SJCRH30 (cell line): ENCODE measurements at regions not wholly inside any gene's neighbourhood (a gene's known extent, or its start where the extent isn't known, plus 50 kb on each side); places are given as distances from the start of the nearest gene placed in this dataset.

Experiments used
- DNase-seq, 2 experiments: peaks; one replicate each; pipeline ENCODE4 v3.0.0-alpha.2; 2015 to 2020
- H3K27ac ChIP-seq: fragments of 250-450 bp; sonication (Bioruptor Pico); 2 replicates; pipeline ENCODE4 v1.5.1; 2020; ENCODE audit warnings: mild to moderate bottlenecking, moderate library complexity
- H3K27me3 ChIP-seq: fragments of 250-450 bp; sonication (Bioruptor Pico); 2 replicates; pipeline ENCODE4 v1.5.1; 2020; ENCODE audit warnings: mild to moderate bottlenecking, moderate library complexity
- H3K36me3 ChIP-seq: fragments of 250-450 bp; sonication (Bioruptor Pico); 2 replicates; pipeline ENCODE4 v1.5.1; 2020; ENCODE audit warnings: mild to moderate bottlenecking, moderate library complexity
- H3K4me1 ChIP-seq: fragments of 250-450 bp; sonication (Bioruptor Pico); 2 replicates; pipeline ENCODE4 v1.5.1; 2020; ENCODE audit warnings: mild to moderate bottlenecking, moderate library complexity
- H3K4me3 ChIP-seq: fragments of 250-450 bp; sonication (Bioruptor Pico); 2 replicates; pipeline ENCODE4 v1.5.1; 2020; ENCODE audit warnings: mild to moderate bottlenecking, moderate library complexity
- H3K9me3 ChIP-seq: fragments of 250-450 bp; sonication (Bioruptor Pico); replicated peaks from 2 replicates; pipeline ENCODE4 v1.5.1; 2020; ENCODE audit warnings: mild to moderate bottlenecking, moderate library complexity

DNA sequence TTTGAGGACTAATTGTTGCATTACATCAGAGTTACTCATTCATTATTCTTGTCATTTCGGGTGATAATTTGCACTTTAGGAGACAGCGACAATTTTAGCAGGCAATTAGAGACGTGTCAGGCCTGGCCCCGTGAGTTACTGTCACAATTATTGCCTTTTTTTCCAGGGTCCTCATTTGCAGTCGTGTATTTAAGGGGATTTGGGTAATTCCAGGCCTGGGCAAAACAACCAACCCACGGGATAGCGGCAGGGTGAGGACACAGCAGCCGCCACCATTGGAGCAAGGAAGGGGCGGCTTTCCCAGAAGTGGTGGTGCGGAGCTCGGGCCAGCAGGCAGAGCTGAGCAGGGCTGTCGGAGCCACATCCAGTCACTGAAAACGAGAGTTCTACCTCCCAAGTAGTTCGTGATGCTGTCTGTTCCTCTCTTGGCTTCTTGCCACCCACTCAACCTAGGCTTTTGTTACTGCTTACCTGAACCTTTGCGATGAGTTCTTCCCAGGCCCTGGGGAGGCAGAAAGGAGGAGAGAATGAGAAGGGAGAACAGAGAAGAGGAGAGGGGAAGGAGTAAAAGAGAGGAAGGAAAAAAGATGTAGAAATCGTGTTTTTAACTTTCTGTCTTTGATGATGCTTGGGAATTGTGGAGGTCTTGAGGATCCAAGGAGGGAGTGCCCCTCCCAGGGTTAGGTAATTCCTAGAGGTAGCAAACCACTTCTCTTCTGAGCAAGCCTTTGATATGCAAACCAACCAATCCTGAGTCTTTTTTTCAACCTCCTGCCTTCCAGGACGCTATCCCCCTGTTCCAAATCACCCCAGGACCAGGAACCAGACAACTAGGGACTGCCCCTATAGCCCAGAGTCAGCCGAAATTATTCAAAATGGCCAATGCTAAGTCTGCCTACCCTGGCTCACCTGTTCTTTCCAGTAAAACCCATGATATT is 236.1 kb downstream of the MIAT start:
- H3K4me3 ChIP-seq, result peak overlapping the region; percentile 31
- H3K9me3 ChIP-seq, result no peaks in the 10 kb centered on the region
- peak overlapping the region; percentile 86 for H3K27ac ChIP-seq
- peak; percentile 58 to 68 for DNase-seq
- peaks cover 54% of the 10 kb centered on the region for H3K4me1 ChIP-seq
- H3K36me3 ChIP-seq, result no peaks in the 10 kb centered on the region
- H3K27me3 ChIP-seq, result no peaks in the 10 kb centered on the region

DNA sequence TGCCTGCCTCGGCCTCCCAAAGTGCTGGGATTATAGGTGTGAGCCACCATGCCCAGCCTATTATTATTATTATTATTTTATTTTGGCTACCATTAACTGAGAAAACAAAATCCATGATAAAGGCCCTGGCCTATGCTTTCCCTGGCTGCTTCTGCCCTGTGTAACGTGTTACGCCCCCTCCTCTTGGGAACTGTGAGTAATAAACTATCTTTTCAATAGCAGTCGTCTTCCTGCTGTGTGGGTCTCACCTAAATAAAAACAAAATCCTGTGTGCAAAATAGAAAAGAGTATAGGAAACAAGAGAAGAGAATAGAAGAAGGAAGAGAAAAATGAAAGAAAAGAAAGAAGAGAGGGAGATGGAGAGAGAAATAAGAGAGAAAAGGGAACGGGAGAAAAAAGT is 237.0 kb downstream of the MIAT start:
- Histone ChIP-seq H3K4me1 (peaks cover 49% of the 10 kb centered on the region), H3K36me3 (no peaks in the 10 kb centered on the region), H3K27ac (peak overlapping the region; percentile 86), H3K9me3 (no peaks in the 10 kb centered on the region), H3K27me3 (no peaks in the 10 kb centered on the region), H3K4me3 (no peak overlapping the region)
- DNase-seq, result no peak

DNA sequence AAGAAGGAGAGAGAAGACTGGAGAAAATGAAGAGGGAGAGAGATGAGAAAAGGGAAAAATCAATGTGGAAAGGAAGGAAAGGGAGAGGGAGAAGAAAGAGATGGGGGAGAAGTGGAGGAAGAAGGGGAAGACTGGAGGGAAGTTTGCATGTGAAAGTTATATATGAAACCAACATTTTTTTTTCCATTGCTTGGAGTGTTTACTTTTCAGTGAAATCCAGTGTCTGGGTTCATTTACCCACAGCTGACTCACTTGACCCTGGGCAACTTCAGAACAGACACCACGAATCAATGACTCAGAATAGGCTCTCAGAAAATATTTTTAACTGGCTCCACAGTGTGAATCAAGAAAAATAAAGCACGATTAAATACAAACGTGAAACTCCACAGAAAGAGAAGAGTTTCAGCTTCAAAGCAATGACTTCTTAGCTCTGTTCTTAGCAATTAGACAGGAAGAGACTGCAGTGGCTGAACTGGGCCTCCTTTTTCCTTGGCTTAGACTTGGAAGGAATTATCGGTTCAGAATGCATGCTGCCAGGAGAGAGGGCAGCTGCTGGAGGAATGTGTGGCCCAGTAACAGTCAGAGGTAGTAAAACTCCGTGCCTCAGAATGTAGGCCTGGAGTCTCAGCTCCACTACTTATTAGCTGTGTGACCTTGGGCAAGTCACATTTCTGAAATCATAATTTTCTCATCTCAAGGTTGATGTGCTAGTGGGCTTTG is 237.5 kb downstream of the MIAT start:
- Histone ChIP-seq H3K27ac (peak overlapping the region; percentile 86), H3K27me3 (no peaks in the 10 kb centered on the region), H3K36me3 (no peaks in the 10 kb centered on the region), H3K4me3 (no peak overlapping the region), H3K4me1 (peaks cover 49% of the 10 kb centered on the region), H3K9me3 (no peaks in the 10 kb centered on the region)
- DNase-seq, result peak; percentile 48 to 60

DNA sequence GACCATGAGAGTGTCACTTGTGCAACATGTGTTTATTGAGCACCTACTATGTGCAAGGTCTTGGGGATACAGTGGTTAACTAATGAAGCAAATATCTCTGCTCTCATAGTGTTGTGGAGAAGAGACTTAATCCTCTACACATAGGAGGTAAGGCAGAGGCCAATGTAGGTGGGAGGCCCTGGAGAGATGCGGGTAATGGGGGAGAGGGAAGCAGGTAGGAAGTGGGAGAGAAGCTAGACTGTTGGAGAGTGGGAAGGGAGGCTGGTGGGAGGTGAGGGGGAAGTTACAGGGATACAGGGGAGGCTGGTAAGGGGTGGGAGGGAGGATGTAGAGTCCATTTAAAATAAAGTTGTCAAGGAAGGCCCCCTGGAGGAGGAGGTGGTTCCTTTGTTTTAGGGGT is 240.0 kb downstream of the MIAT start:
- Histone ChIP-seq H3K4me1 (peaks cover 34% of the 10 kb centered on the region), H3K27ac (no peak overlapping the region), H3K27me3 (no peaks in the 10 kb centered on the region), H3K9me3 (no peaks in the 10 kb centered on the region), H3K4me3 (no peak overlapping the region), H3K36me3 (no peaks in the 10 kb centered on the region)
- no peak for DNase-seq

DNA sequence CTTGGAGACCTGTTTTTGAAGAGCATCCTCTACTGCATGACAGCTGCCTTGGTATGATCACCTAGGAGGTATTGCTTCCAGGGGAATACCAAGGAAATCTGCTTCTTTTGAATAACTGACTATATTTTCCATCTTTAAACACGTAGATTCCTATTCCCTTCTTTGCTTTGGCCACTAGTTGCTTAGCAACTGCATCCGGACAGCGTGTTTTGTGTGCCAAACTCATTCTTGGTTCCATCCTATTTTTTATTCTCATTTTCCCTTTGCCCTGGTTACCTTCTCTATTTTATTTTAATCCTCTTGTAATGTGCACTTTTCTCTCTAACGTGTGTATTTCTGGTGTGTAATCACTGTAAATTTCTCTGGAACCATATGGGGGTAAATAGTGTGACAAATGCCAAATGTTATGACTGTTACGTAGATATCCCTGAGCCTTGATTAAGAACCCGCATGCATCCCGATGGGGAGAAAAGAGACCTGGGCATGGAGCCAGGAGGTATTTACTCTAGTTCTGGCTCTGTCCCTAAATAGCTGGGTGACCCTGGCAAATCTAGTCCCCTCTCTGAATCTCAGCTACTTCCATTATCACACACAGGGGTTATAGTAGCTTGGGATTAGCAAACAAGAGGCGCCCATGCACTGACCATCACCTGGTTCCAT is 241.7 kb downstream of the MIAT start:
- no peak overlapping the region for H3K27ac ChIP-seq
- DNase-seq, result no peak
- H3K4me3 ChIP-seq, result no peak overlapping the region

DNA sequence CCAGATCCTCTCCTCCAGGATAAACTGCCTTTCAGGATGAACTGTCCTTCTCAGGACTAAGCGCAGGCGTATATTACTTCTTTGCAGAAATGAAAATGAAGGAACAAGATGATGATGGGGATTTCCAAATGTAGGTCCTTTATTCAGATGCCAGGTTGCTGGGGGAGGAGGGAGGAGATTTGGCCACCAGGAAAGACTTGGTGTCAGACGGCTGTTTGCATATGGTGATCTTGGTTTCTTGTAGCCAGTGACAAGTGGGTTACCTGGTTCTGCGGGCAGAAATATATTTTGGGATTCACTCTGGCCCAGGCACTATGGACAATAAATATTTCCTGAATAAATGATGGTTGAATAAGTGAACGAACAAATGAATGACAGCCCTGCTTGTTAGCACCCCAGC is 243.4 kb downstream of the MIAT start:
- Histone ChIP-seq H3K27me3 (no peaks in the 10 kb centered on the region), H3K4me3 (no peak overlapping the region), H3K27ac (no peak overlapping the region), H3K9me3 (no peaks in the 10 kb centered on the region), H3K36me3 (no peaks in the 10 kb centered on the region), H3K4me1 (peaks cover 13% of the 10 kb centered on the region; the same call in 1 of the 2 replicates)
- DNase-seq, result no peak

More for the DNA sequence above, 241.7 kb downstream of the MIAT start:
- no peaks in the 10 kb centered on the region for H3K36me3 ChIP-seq
- H3K4me1 ChIP-seq, result peaks cover 25% of the 10 kb centered on the region
- no peaks in the 10 kb centered on the region for H3K27me3 ChIP-seq
- no peaks in the 10 kb centered on the region for H3K9me3 ChIP-seq

DNA sequence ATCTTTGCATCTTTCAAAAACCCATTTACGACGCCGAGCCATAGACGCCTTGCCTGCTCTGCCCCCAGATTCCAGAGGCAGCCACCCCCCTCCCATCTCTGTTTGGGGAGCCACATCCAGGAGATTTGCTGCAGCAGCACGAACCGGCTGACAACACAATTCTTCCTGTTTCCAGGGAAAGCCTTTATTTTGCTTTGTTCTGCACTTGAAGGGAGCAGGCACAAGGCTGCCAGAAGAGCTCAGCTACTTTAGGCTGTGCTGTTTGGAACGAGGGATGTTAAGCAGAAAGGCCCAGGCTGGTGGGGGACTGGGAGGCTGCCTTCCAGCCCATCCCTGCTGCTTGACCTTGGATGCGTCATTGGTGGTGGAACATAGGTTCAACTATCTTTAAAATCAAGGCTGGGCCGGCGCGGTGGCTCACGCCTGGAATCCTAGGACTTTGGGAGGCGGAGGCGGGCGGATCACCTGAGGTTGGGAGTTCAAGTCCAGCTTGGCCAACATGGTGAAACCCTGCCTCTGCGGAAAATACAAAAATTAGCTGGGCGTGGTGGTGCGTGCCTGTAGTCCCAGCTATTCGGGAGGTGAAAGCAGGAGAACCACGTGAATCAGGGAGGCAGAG is 243.9 kb downstream of the MIAT start:
- H3K27me3 ChIP-seq, result no peaks in the 10 kb centered on the region
- H3K27ac ChIP-seq, result no peak overlapping the region
- H3K36me3 ChIP-seq, result no peaks in the 10 kb centered on the region

DNA sequence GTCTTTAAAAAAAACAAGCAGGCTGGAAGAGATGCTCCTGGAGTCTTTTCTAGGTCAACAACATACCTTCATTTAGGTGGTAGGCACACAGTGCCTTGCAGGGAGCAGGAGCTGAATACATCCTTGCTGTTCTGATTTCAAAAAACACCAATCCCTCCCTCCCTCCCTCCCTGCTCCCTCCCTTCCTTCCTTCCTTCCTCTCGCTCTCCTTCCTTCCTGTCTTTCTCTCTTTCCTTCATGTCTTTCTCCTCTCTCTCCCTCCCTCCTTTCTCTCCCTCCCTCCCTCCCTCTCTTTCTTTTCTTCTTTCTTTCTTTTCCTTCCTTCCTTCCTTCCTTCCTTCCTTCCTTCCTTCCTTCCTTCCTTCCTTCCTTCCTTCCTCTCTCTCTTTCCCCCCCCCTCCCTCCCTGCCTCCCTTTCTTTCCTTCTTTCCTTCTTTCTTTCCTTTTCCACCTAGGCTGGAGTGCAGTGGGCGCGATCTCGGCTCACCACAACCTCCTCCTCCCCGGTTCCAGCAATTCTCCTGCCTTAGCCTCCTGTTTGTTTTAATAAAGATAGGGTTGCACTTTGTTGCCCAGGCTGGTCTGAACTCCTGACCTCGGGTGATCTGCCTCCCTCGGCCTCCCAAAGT is 245.1 kb downstream of the MIAT start:
- peak overlapping the region; percentile 51 for H3K4me3 ChIP-seq
- H3K4me1 ChIP-seq, result peaks cover 9% of the 10 kb centered on the region; the same call in 1 of the 2 replicates
- H3K27me3 ChIP-seq, result no peaks in the 10 kb centered on the region
- H3K27ac ChIP-seq, result peak overlapping the region; percentile 52; the same call in 1 of the 2 replicates
- H3K36me3 ChIP-seq, result no peaks in the 10 kb centered on the region
- DNase-seq, result peak in 1 of 2 experiments; percentile 40
- no peaks in the 10 kb centered on the region for H3K9me3 ChIP-seq

More for the DNA sequence above, 243.9 kb downstream of the MIAT start:
- Histone ChIP-seq H3K4me3 (no peak overlapping the region), H3K9me3 (no peaks in the 10 kb centered on the region), H3K4me1 (peaks cover 9% of the 10 kb centered on the region; the same call in 1 of the 2 replicates)
- no peak for DNase-seq

DNA sequence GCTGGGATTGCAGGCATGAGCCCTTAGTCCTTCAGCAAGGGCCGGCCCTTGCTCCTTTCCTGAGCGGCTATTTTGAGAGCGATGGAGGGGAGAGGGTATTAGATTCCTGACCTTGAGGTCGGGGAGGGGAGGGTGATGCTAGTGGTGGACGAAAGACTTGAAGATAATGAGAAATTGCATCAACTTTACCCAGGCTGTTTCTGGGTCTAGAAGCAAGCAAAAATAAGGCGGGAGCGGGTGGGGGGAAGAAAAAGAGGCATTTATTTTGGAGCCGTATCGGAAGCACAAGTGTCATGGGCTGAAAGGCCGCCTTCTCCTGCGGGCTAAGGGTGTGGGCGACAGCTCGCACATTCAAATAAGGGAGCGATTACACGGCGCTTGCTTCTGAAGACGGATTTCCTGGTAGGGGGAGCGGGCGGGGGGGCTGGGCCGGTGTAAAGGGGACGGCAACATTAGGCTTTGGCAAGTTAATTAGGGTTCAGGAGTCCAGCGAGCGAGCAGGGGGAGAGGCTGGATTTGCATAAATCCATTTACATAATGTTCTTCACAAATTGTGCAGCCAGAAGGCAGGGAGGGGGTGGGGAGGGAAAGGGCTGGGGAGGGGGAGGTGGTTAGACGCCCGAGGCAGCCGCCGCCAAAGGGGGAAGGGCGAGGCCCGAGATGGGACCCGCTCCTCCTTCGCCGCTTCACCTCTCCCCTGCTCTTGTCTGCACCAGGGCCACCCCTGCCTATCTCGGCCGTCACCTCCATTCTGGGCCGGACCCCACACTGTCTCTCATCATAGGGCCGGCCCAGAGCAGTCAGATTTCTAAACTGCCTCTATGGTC is 245.9 kb downstream of the MIAT start:
- Histone ChIP-seq H3K36me3 (no peaks in the 10 kb centered on the region), H3K9me3 (no peaks in the 10 kb centered on the region), H3K27ac (peak overlapping the region; percentile 52; the same call in 1 of the 2 replicates), H3K27me3 (no peaks in the 10 kb centered on the region), H3K4me1 (peaks cover 9% of the 10 kb centered on the region; the same call in 1 of the 2 replicates), H3K4me3 (peak overlapping the region; percentile 51)
- peak; percentile 39 to 47 for DNase-seq

DNA sequence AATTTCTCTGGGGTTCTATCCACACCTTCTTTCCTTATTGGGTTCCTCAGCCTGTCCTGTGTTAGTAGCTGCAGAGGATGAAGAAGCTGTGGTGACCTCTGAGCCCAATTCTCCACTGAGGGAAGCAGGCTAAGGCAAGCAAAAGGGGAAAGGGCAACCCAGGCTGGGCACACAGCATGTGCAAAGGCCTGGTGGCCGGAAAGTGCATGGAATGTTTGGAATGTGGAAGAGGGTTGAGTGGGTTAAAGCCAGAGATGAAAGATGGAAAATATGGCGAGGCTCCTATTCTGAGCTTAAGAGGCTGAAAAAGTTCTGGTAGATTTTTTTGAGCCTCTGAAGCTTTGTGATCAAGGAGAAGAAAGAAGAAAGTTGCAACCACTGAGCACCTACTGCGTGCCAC is 247.1 kb downstream of the MIAT start:
- DNase-seq, result no peak
- H3K27ac ChIP-seq, result no peak overlapping the region
- H3K9me3 ChIP-seq, result no peaks in the 10 kb centered on the region
- no peaks in the 10 kb centered on the region for H3K27me3 ChIP-seq
- H3K4me3 ChIP-seq, result no peak overlapping the region
- peaks cover 9% of the 10 kb centered on the region; the same call in 1 of the 2 replicates for H3K4me1 ChIP-seq
- no peaks in the 10 kb centered on the region for H3K36me3 ChIP-seq

DNA sequence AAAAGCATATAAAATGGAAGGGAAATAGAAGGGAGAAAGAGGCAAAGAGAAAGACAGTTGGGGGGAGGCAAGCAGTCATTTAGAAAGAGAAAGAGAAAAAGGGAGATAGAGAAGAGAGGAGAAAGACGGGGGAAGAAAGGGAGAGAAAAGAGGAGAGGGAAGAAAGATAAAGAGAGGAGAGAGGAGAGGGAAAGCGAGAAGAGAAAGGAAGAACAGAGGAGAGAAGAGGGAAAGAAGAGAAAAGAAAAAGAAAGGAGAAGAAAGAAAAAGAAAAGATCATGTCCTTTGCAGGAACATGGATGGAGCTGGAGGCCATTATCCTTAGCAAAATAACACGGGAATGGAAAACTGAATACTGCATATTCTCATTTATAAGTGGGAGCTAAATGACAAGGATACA is 247.7 kb downstream of the MIAT start:
- Histone ChIP-seq H3K27ac (no peak overlapping the region), H3K4me3 (no peak overlapping the region), H3K27me3 (no peaks in the 10 kb centered on the region), H3K9me3 (no peaks in the 10 kb centered on the region), H3K4me1 (peaks cover 9% of the 10 kb centered on the region; the same call in 1 of the 2 replicates), H3K36me3 (no peaks in the 10 kb centered on the region)
- DNase-seq, result no peak

DNA sequence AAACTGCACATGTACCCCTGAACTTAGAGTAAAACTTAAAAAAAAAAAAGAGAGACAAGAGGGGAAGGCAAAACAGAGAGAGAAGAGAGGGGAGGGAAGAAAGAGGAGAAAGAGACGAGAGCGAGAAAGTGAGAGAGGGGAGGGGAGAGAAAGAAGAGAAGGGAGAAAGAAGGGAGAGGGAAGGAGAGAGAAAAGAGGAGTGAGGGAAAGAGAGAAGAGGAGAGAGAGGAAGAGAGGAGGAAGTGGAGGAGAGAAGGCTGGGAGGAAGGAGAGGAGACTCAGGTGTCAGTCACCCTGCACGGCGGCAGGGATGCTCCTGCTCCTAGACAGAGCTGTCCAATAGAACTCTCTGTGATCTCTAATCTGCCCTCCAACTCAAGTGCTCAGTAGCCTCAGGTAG is 248.3 kb downstream of the MIAT start:
- Histone ChIP-seq H3K9me3 (no peaks in the 10 kb centered on the region), H3K36me3 (no peaks in the 10 kb centered on the region), H3K27me3 (no peaks in the 10 kb centered on the region), H3K4me3 (no peak overlapping the region), H3K27ac (no peak overlapping the region), H3K4me1 (peaks cover 9% of the 10 kb centered on the region; the same call in 1 of the 2 replicates)
- no peak for DNase-seq

DNA sequence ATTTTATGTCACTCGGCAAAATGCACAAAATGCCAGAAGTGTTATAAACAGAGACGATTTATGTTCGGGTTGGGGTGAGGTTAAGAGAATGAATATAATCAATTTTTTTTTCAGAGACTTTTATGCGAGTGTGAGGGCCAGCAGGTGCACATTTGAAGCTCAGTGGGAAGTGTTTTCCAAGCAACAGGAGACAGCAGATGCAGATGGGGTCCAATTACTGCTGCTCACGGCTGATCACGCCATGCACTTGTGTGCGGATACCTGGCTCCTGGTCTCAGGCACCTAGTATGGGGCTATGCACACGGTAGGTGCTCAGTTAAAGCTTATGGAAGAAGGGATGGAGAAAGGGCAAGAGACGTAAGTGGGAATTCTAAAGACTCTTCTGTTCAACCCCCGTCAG is 249.1 kb downstream of the MIAT start:
- H3K9me3 ChIP-seq, result no peaks in the 10 kb centered on the region
- no peak overlapping the region for H3K27ac ChIP-seq
- H3K4me3 ChIP-seq, result no peak overlapping the region
- DNase-seq, result no peak
- no peaks in the 10 kb centered on the region for H3K27me3 ChIP-seq
- H3K36me3 ChIP-seq, result no peaks in the 10 kb centered on the region
- peaks cover 9% of the 10 kb centered on the region; the same call in 1 of the 2 replicates for H3K4me1 ChIP-seq
